Aorta (tissue), 5 donors: ENCODE measurements at regions not wholly inside any gene's neighbourhood (a gene's known extent, or its start where the extent isn't known, plus 50 kb on each side); places are given as distances from the start of the nearest gene placed in this dataset.
"Not testable (repeated sequence)": the region's sequence is repeated elsewhere in the genome, so short reads cannot be mapped to it uniquely, and the experiment has no call there.

Source experiments
- ATAC-seq: fragments of 200-7000 bp; cut with Tn5 transposase; one replicate; pipeline ENCODE4 v1.9.1; 2022; ENCODE audit warnings: moderate library complexity; ENCODE audit not compliant: low FRiP score
- DNase-seq, 2 donors: peaks; one replicate each; pipeline ENCODE4 v3.0.0-alpha.2; 2020
- H3K27ac ChIP-seq, 2 donors: one replicate each; pipeline ENCODE4 v1.5.1; 2013; ENCODE audit warnings: low read length in 2 of 2, mild to moderate bottlenecking in 2 of 2, moderate library complexity in 2 of 2, control low read depth in 1 of 2, inconsistent platforms in 1 of 2, low read depth in 1 of 2
- H3K27me3 ChIP-seq, 2 donors: one replicate each; pipeline ENCODE4 v1.6.1; 2013; ENCODE audit warnings: control low read depth in 1 of 2, low read length in 1 of 2, mild to moderate bottlenecking in 1 of 2, moderate library complexity in 1 of 2; ENCODE audit not compliant: insufficient read depth in 2 of 2, control insufficient read depth in 1 of 2
- H3K36me3 ChIP-seq, 2 donors: one replicate each; pipeline ENCODE4 v1.6.1; 2013; ENCODE audit warnings: control low read depth in 1 of 2, low read length in 1 of 2, mild to moderate bottlenecking in 1 of 2; ENCODE audit not compliant: insufficient read depth in 2 of 2, control insufficient read depth in 1 of 2
- H3K4me1 ChIP-seq, 2 donors: one replicate each; pipeline ENCODE4 v1.6.1; 2013; ENCODE audit warnings: low read length in 2 of 2, control low read depth in 1 of 2, mild to moderate bottlenecking in 1 of 2, moderate library complexity in 1 of 2; ENCODE audit not compliant: insufficient read depth in 2 of 2, control insufficient read depth in 1 of 2
- H3K4me3 ChIP-seq, 2 donors: one replicate each; pipeline ENCODE4 v1.5.1; 2013; ENCODE audit warnings: low read length in 2 of 2, control low read depth in 1 of 2, mild to moderate bottlenecking in 1 of 2
- H3K9me3 ChIP-seq: one replicate; pipeline ENCODE4 v1.6.1; 2013; ENCODE audit warnings: mild to moderate bottlenecking, low read length; ENCODE audit not compliant: control insufficient read depth
- WGBS, 2 donors: extraction: QIAGEN DNeasy Blood & Tissue Kit; methylation state at CpG; one replicate each; pipeline ENCODE4 v1.1.7; 2013; 5-methylcytosine and 5-hydroxymethylcytosine counted together
- intact Hi-C, 2 donors: fragments of 100-400 bp; cut with DNase I; formaldehyde crosslinking; loops; one replicate each; pipeline versions ENCODE4 v1.14.2 to v1.15.0; 2022
- donor health status: healthy with polysubstance abuse.
- donor health status: Bipolar disorder and iron deficiency.
- donor health status: DM: no; HTN: no; CAD: no.
- donor health status: DM: no; HTN: no; CAD: no.
- donor health status: DM: yes; HTN: yes; CAD: no.

DNA sequence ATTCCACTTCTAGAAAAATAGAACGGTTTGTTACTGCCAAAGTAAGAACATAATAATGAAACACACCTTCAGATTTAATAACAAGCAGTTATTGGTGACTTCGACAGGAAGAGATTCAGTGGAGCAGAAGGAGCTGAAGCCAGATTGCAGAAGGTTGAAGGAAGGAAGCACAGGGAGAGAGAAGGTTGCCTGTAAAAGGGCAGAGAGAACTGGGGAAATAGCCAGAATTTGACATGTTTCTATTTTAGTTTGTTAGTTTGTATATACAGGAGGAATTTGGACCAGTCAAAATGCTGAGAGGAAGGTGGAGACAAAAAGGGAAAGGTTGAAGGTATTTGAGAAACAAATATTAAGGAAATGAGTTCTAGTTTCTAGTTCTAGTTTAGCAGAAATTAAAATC is 269.2 kb upstream of the ELAVL2 start:
- intact Hi-C loops = no loop called here
- DNase-seq = no peak
- H3K27ac ChIP-seq = no peak overlapping the region
- H3K36me3 ChIP-seq = no peaks in the 10 kb centered on the region
- no peaks in the 10 kb centered on the region for H3K27me3 ChIP-seq
- H3K9me3 ChIP-seq = peaks cover 2% of the 10 kb centered on the region
- H3K4me3 ChIP-seq = no peak overlapping the region
- H3K4me1 ChIP-seq = no peaks in the 10 kb centered on the region
- 68 to 73% methylated on average over 2 of the region's 2 CpGs for WGBS, 2 donors
- no peak for ATAC-seq

DNA sequence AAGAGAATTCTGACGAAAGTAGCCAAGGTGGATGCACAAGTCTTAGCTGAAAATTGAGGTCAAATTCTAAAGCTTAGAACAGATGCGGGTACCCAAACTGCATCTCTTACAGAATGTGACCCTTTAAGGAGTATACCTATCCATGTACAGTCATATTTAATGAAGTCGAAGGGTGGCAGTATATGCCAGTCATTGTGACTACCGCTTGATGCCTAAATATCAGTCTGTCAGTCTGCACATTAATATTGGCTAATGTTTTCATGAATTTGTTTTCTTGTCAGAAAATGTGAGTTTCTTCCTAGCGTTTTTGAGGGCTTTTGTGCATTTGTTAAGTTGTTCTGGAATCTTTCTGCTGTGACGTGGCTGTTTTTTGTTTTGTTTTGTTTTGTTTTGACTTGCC is 264.5 kb upstream of the ELAVL2 start:
- Histone ChIP-seq H3K36me3 (no peaks in the 10 kb centered on the region), H3K4me1 (no peaks in the 10 kb centered on the region), H3K27ac (no peak overlapping the region), H3K9me3 (peaks cover 2% of the 10 kb centered on the region), H3K27me3 (no peaks in the 10 kb centered on the region), H3K4me3 (no peak overlapping the region)
- ATAC-seq (no peak), DNase-seq (no peak)
- intact Hi-C loops = no loop called here
- 71 to 72% methylated on average over 6 of the region's 6 CpGs for WGBS, 2 donors

GRCh38 chr9:24073666-24074065 is 247.6 kb upstream of the ELAVL2 start:
- no peaks in the 10 kb centered on the region for H3K4me1 ChIP-seq
- H3K4me3 ChIP-seq = no peak overlapping the region
- intact Hi-C loops = no loop called here
- DNase-seq (no peak), ATAC-seq (no peak)
- no peaks in the 10 kb centered on the region for H3K36me3 ChIP-seq
- H3K27ac ChIP-seq = no peak overlapping the region
- H3K9me3 ChIP-seq = no peaks in the 10 kb centered on the region
- WGBS, 2 donors = 58 to 61% methylated on average over 6 of the region's 6 CpGs
- no peaks in the 10 kb centered on the region for H3K27me3 ChIP-seq

GRCh38 chr9:24073007-24073592 is 247.1 kb upstream of the ELAVL2 start:
- 53% methylated on average over 5 of the region's 5 CpGs for WGBS, 2 donors
- H3K4me1 ChIP-seq = no peaks in the 10 kb centered on the region
- H3K9me3 ChIP-seq = no peaks in the 10 kb centered on the region
- DNase-seq = no peak
- H3K27me3 ChIP-seq = no peaks in the 10 kb centered on the region
- intact Hi-C loops = no loop called here
- no peaks in the 10 kb centered on the region for H3K36me3 ChIP-seq
- no peak for ATAC-seq
- H3K27ac ChIP-seq = no peak overlapping the region
- H3K4me3 ChIP-seq = no peak overlapping the region

- H3K4me3 ChIP-seq = no peak overlapping the region
- 18 to 26% methylated on average over 2 of the region's 2 CpGs for WGBS, 2 donors
- no peak overlapping the region for H3K27ac ChIP-seq
- H3K4me1 ChIP-seq = no peaks in the 10 kb centered on the region
- DNase-seq (no peak), ATAC-seq (no peak)
- intact Hi-C loops = no loop called here
- H3K27me3 ChIP-seq = no peaks in the 10 kb centered on the region
- H3K36me3 ChIP-seq = no peaks in the 10 kb centered on the region
- H3K9me3 ChIP-seq = peaks cover 2% of the 10 kb centered on the region
Observed at GRCh38 chr9:24071716-24072115, 245.7 kb upstream of the ELAVL2 start.

- WGBS, 2 donors = 63 to 67% methylated on average over 4 of the region's 4 CpGs
- Histone ChIP-seq H3K36me3 (no peaks in the 10 kb centered on the region), H3K4me1 (no peaks in the 10 kb centered on the region), H3K9me3 (peaks cover 2% of the 10 kb centered on the region), H3K4me3 (no peak overlapping the region), H3K27me3 (no peaks in the 10 kb centered on the region), H3K27ac (no peak overlapping the region)
- ATAC-seq = no peak
- intact Hi-C loops = no loop called here
- no peak for DNase-seq
Observed at GRCh38 chr9:24071091-24071490, 245.1 kb upstream of the ELAVL2 start.

GRCh38 chr9:24067107-24067506 is 241.1 kb upstream of the ELAVL2 start:
- ATAC-seq, intact Hi-C loops, H3K27ac ChIP-seq, H3K4me1 ChIP-seq, H3K36me3 ChIP-seq, H3K9me3 ChIP-seq, DNase-seq, H3K27me3 ChIP-seq, H3K4me3 ChIP-seq: not testable (repeated sequence)
- 50 to 59% methylated on average over 4 of the region's 5 CpGs for WGBS, 2 donors

- Histone ChIP-seq H3K4me3 (no peak overlapping the region), H3K27me3 (no peaks in the 10 kb centered on the region), H3K36me3 (no peaks in the 10 kb centered on the region), H3K4me1 (no peaks in the 10 kb centered on the region), H3K27ac (no peak overlapping the region), H3K9me3 (no peaks in the 10 kb centered on the region)
- no peak for DNase-seq
- WGBS, 2 donors = 61 to 65% methylated on average over 2 of the region's 2 CpGs
- ATAC-seq = no peak
- intact Hi-C loops = no loop called here
Observed at GRCh38 chr9:24059651-24060050, 233.6 kb upstream of the ELAVL2 start.

DNA sequence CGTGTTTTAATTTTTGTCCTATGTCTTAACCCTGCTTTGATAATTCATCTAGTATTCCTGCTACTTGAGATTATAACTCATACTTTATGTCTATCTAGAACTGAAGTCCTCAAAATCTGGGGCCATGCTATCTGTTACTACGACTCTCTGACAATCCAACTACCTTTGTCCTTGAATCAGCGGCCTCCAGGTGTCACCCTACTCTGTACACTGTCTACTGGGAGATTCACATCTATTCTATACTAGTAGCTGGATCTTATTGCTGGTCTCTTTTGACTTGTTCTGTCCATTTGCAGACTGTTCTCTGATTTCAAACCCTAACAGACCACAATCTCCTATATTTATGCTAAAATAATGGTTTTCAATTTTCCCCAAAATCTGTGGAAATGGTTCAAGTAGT is 225.5 kb upstream of the ELAVL2 start:
- Histone ChIP-seq H3K27ac (no peak overlapping the region), H3K4me3 (no peak overlapping the region), H3K9me3 (no peaks in the 10 kb centered on the region), H3K4me1 (no peaks in the 10 kb centered on the region), H3K36me3 (no peaks in the 10 kb centered on the region), H3K27me3 (peaks cover 0 to 1% of the 10 kb centered on the region in 2 donors)
- WGBS, 2 donors = 73 to 77% methylated on average over 3 of the region's 3 CpGs
- intact Hi-C loops = no loop called here
- ATAC-seq (no peak), DNase-seq (no peak)
